Vagina (tissue), 2 donors: ENCODE measurements at regions not wholly inside any gene's neighbourhood (a gene's known extent, or its start where the extent isn't known, plus 50 kb on each side); places are given as distances from the start of the nearest gene placed in this dataset.

Experiments
- DNase-seq, 2 donors: peaks; one replicate each; pipeline ENCODE4 v3.0.0-alpha.2; 2017; ENCODE audit errors: extremely low spot score in 2 of 2
- H3K27ac ChIP-seq: fragments of 200-600 bp; sonication (generic); one replicate; pipeline ENCODE4 v1.5.1; 2019
- H3K27me3 ChIP-seq: fragments of 200-600 bp; sonication (generic); one replicate; pipeline ENCODE4 v1.5.1; 2019
- H3K36me3 ChIP-seq, 2 donors: fragments of 200-600 bp; sonication (generic); one replicate each; pipeline ENCODE4 v1.5.1; 2017 to 2019
- H3K4me1 ChIP-seq: fragments of 200-600 bp; sonication (generic); one replicate; pipeline ENCODE4 v1.5.1; 2019
- H3K4me3 ChIP-seq, 2 donors: fragments of 200-600 bp; sonication (generic); 1 replicate in 1 of 2; 2 replicates in 1 of 2; pipeline ENCODE4 v1.5.1; 2016 to 2019
- H3K9me3 ChIP-seq: fragments of 200-600 bp; sonication (generic); one replicate; pipeline ENCODE4 v1.5.1; 2019
- CTCF ChIP-seq, 3 experiments: fragments of 450-650 bp in 2 of 3; fragments of 200-600 bp in 1 of 3; sonication (generic) in 1 of 3; IDR thresholded peaks; one replicate each; pipeline ENCODE4 v1.5.1; 2017 to 2019; ENCODE audit warnings: antibody characterized with exemption in 3 of 3, mild to moderate bottlenecking in 2 of 3, moderate library complexity in 2 of 3
- POLR2A ChIP-seq, 2 donors: fragments of 450-650 bp; IDR thresholded peaks; one replicate each; pipeline ENCODE4 v1.6.1; 2017; ENCODE audit warnings: antibody characterized with exemption in 2 of 2, mild to moderate bottlenecking in 2 of 2, moderate library complexity in 2 of 2
- POLR2AphosphoS5 ChIP-seq, 2 donors: sonication (generic); formaldehyde crosslinking; IDR thresholded peaks; one replicate each; pipeline ENCODE4 v1.9.0; 2017; ENCODE audit warnings: antibody characterized with exemption in 2 of 2, mild to moderate bottlenecking in 2 of 2, low read depth in 1 of 2; ENCODE audit not compliant: insufficient read depth in 1 of 2
- intact Hi-C: fragments of 100-400 bp; cut with DNase I; formaldehyde crosslinking; loops from one replicate; pipeline ENCODE4 v1.15.1; 2023

GRCh38 chrX:151825925-151826485 lies 86.7 kb upstream of the MAGEA4 start:
- Histone ChIP-seq H3K27me3 (no peaks in the 10 kb centered on the region), H3K9me3 (no peaks in the 10 kb centered on the region), H3K4me1 (no peaks in the 10 kb centered on the region), H3K27ac (no peak overlapping the region), H3K36me3 (no peaks in the 10 kb centered on the region), H3K4me3 (no peak overlapping the region)
- TF ChIP-seq POLR2AphosphoS5 (IDR thresholded peaks at IDR 0.05; ENCODE audit: insufficient read depth in 1 of 2, low read depth in 1 of 2) (no peak), POLR2A (IDR thresholded peaks at IDR 0.05) (no peak), CTCF (IDR thresholded peaks at IDR 0.05) (no peak)
- no peak for DNase-seq
- intact Hi-C loops: no loop called here

- no peaks in the 10 kb centered on the region for H3K27me3 ChIP-seq
- no peak overlapping the region for H3K27ac ChIP-seq
- no peak overlapping the region for H3K4me3 ChIP-seq
- no peak for TF ChIP-seq POLR2AphosphoS5 (IDR thresholded peaks at IDR 0.05; ENCODE audit: insufficient read depth in 1 of 2, low read depth in 1 of 2)
- TF ChIP-seq POLR2A (IDR thresholded peaks at IDR 0.05): no peak
- TF ChIP-seq CTCF (IDR thresholded peaks at IDR 0.05): no peak
- no peak for DNase-seq
- no peaks in the 10 kb centered on the region for H3K4me1 ChIP-seq
- H3K36me3 ChIP-seq: no peaks in the 10 kb centered on the region
- H3K9me3 ChIP-seq: no peaks in the 10 kb centered on the region
- intact Hi-C loops: no loop called here
These were observed 84.1 kb upstream of the MAGEA4 start for GRCh38 chrX:151828439-151829080.

GRCh38 chrX:151830911-151831310 lies 81.8 kb upstream of the MAGEA4 start:
- Histone ChIP-seq H3K27ac (no peak overlapping the region), H3K36me3 (no peaks in the 10 kb centered on the region), H3K9me3 (no peaks in the 10 kb centered on the region), H3K27me3 (no peaks in the 10 kb centered on the region), H3K4me3 (no peak overlapping the region), H3K4me1 (no peaks in the 10 kb centered on the region)
- TF ChIP-seq POLR2AphosphoS5 (IDR thresholded peaks at IDR 0.05; ENCODE audit: insufficient read depth in 1 of 2, low read depth in 1 of 2): no peak
- no peak for TF ChIP-seq CTCF (IDR thresholded peaks at IDR 0.05)
- no peak for TF ChIP-seq POLR2A (IDR thresholded peaks at IDR 0.05)
- no peak for DNase-seq
- intact Hi-C loops: no loop called here

GRCh38 chrX:151852294-151852693 lies 60.4 kb upstream of the MAGEA4 start:
- Histone ChIP-seq H3K36me3 (no peaks in the 10 kb centered on the region), H3K4me1 (no peaks in the 10 kb centered on the region), H3K9me3 (no peaks in the 10 kb centered on the region), H3K27me3 (no peaks in the 10 kb centered on the region), H3K27ac (no peak overlapping the region), H3K4me3 (no peak overlapping the region)
- no peak for DNase-seq
- intact Hi-C loops: no loop called here
- no peak for TF ChIP-seq CTCF (IDR thresholded peaks at IDR 0.05)
- no peak for TF ChIP-seq POLR2A (IDR thresholded peaks at IDR 0.05)
- TF ChIP-seq POLR2AphosphoS5 (IDR thresholded peaks at IDR 0.05; ENCODE audit: insufficient read depth in 1 of 2, low read depth in 1 of 2): no peak

GRCh38 chrX:151854726-151855495 lies 57.8 kb upstream of the MAGEA4 start:
- Histone ChIP-seq H3K9me3 (no peaks in the 10 kb centered on the region), H3K36me3 (no peaks in the 10 kb centered on the region), H3K27ac (no peak overlapping the region), H3K4me3 (no peak overlapping the region), H3K27me3 (no peaks in the 10 kb centered on the region), H3K4me1 (no peaks in the 10 kb centered on the region)
- intact Hi-C loops: no loop called here
- DNase-seq: no peak
- TF ChIP-seq POLR2A (IDR thresholded peaks at IDR 0.05) (no peak), POLR2AphosphoS5 (IDR thresholded peaks at IDR 0.05; ENCODE audit: insufficient read depth in 1 of 2, low read depth in 1 of 2) (no peak), CTCF (IDR thresholded peaks at IDR 0.05) (no peak)
